A673 (cell line): ENCODE measurements at regions not wholly inside any gene's neighbourhood (a gene's known extent, or its start where the extent isn't known, plus 50 kb on each side); places are given as distances from the start of the nearest gene placed in this dataset.

Experiments
- CTCF ChIP-seq: fragments of 300-800, 200-600 bp; sonication (generic); conservative IDR thresholded peaks from 2 replicates; pipeline ENCODE4 v1.5.1; 2017; ENCODE audit warnings: low read depth, mild to moderate bottlenecking, antibody characterized with exemption, low read length, moderate library complexity, mixed read lengths
- EZH2 ChIP-seq: fragments of 200-600 bp; sonication (generic); IDR thresholded peaks from 2 replicates; pipeline ENCODE4 v1.6.1; 2017; ENCODE audit warnings: borderline replicate concordance, low read depth, mild to moderate bottlenecking, mixed read lengths, antibody characterized with exemption, low read length; ENCODE audit not compliant: poor library complexity, severe bottlenecking

DNA sequence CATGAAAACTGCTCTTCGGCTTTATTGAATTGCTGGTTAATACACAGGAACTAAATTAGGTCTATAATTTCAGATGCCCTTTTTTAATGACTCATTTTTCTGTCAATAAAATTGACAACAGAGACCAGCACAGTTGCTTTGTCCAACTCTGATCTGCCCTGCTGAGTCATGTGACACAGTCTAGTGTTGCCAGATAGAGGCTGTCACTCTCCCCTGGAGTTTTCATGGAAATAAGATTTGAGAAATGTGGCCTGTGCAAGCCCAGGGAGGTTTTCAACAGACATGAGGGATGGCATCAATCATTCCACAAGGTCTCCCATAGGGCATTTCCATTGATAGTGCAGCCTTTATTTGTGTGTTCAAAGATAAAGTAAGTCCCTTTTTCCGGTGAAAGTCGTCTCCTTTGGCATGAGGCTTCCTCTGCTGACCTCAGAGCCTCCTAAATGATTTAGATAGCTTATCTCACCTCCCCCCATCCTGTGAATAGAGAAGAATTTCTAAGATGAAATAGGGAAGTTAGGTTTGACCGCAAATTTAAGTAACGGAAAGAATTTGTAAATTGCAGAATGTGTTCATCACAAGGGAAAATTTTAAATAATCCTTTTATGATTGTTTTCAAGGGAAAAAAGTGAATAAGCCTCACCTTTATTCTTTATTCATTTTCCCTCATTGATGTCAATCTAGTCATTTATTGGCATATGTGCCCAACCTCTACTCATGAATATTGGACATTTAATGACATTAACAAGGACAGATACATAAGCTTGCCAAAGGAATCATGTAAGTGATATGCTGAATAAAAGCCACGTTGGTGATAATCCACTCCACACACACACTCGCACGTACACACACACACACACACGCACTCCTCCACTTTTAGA is 277.7 kb downstream of the ADGB start:
- no peak for TF ChIP-seq CTCF
- TF ChIP-seq EZH2, result no peak
